Breast epithelium (tissue), 4 donors: ENCODE measurements at regions not wholly inside any gene's neighbourhood (a gene's known extent, or its start where the extent isn't known, plus 50 kb on each side); places are given as distances from the start of the nearest gene placed in this dataset.

Source experiments
- DNase-seq, 2 donors: peaks; one replicate each; pipeline ENCODE4 v3.0.0-alpha.2; 2019; ENCODE audit warnings: low spot score in 2 of 2
- H3K27ac ChIP-seq, 2 donors: fragments of 200-600 bp; sonication (generic) in 1 of 2; one replicate each; pipeline ENCODE4 v1.5.1; 2016 to 2019; ENCODE audit warnings: mild to moderate bottlenecking in 1 of 2
- H3K27me3 ChIP-seq, 2 donors: fragments of 200-600 bp; sonication (generic) in 1 of 2; one replicate each; pipeline versions ENCODE4 v1.5.1 to v1.6.0; 2017 to 2019; ENCODE audit warnings: control low read depth in 1 of 2, mild to moderate bottlenecking in 1 of 2
- H3K36me3 ChIP-seq: fragments of 200-600 bp; one replicate; pipeline ENCODE4 v1.5.1; 2019
- H3K4me1 ChIP-seq, 2 donors: fragments of 200-600 bp; sonication (generic); one replicate each; pipeline ENCODE4 v1.5.1; 2016 to 2019; ENCODE audit warnings: control low read depth in 1 of 2
- H3K4me3 ChIP-seq, 3 donors: fragments of 200-600 bp; sonication (generic); 1 replicate in 2 of 3; 2 replicates in 1 of 3; pipeline ENCODE4 v1.5.1; 2016 to 2019; ENCODE audit warnings: mild to moderate bottlenecking in 3 of 3, moderate library complexity in 2 of 3
- H3K9me3 ChIP-seq, 2 donors: fragments of 200-600 bp; sonication (generic) in 1 of 2; one replicate each; pipeline ENCODE4 v1.5.1; 2016 to 2019; ENCODE audit warnings: control low read depth in 1 of 2
- CTCF ChIP-seq, 3 donors: fragments of 450-650 bp; IDR thresholded peaks; one replicate each; pipeline ENCODE4 v1.5.1; 2016 to 2017; ENCODE audit warnings: antibody characterized with exemption in 3 of 3, mild to moderate bottlenecking in 3 of 3, moderate library complexity in 3 of 3
- POLR2A ChIP-seq: fragments of 450-650 bp; IDR thresholded peaks from one replicate; pipeline ENCODE4 v1.6.1; 2016; ENCODE audit warnings: antibody characterized with exemption, mild to moderate bottlenecking, moderate library complexity
- POLR2AphosphoS5 ChIP-seq, 3 donors: sonication (generic); formaldehyde crosslinking; IDR thresholded peaks; one replicate each; pipeline ENCODE4 v1.6.1; 2017; ENCODE audit warnings: antibody characterized with exemption in 3 of 3
- intact Hi-C: fragments of 100-400 bp; cut with DNase I; formaldehyde crosslinking; loops from one replicate; pipeline ENCODE4 v1.15.1; 2023; ENCODE audit warnings: low total_unique reads

GRCh38 chr4:4960574-4960973 lies 58.7 kb downstream of the CYTL1 start:
- Histone ChIP-seq H3K4me1 (no peaks in the 10 kb centered on the region), H3K27me3 (no peaks in the 10 kb centered on the region), H3K27ac (no peak overlapping the region), H3K9me3 (peaks cover 19 to 42% of the 10 kb centered on the region in 2 donors), H3K4me3 (no peak overlapping the region), H3K36me3 (no peaks in the 10 kb centered on the region)
- intact Hi-C loops = no loop called here
- DNase-seq = no peak
- no peak for TF ChIP-seq POLR2AphosphoS5 (IDR thresholded peaks at IDR 0.05)
- no peak for TF ChIP-seq CTCF (IDR thresholded peaks at IDR 0.05)
- TF ChIP-seq POLR2A = no peak

- no peak overlapping the region for H3K27ac ChIP-seq
- H3K4me3 ChIP-seq = no peak overlapping the region
- H3K9me3 ChIP-seq = peaks cover 19 to 42% of the 10 kb centered on the region in 2 donors
- no peaks in the 10 kb centered on the region for H3K27me3 ChIP-seq
- no peaks in the 10 kb centered on the region for H3K36me3 ChIP-seq
- intact Hi-C loops = no loop called here
- no peak for DNase-seq
- H3K4me1 ChIP-seq = no peaks in the 10 kb centered on the region
- TF ChIP-seq POLR2AphosphoS5 (IDR thresholded peaks at IDR 0.05) (no peak), POLR2A (no peak), CTCF (IDR thresholded peaks at IDR 0.05) (no peak)
Measured at GRCh38 chr4:4961936-4962335, 57.3 kb downstream of the CYTL1 start.

GRCh38 chr4:4962928-4963327 lies 56.3 kb downstream of the CYTL1 start:
- peaks cover 19 to 42% of the 10 kb centered on the region in 2 donors for H3K9me3 ChIP-seq
- TF ChIP-seq CTCF (IDR thresholded peaks at IDR 0.05) (no peak), POLR2AphosphoS5 (IDR thresholded peaks at IDR 0.05) (no peak), POLR2A (no peak)
- H3K36me3 ChIP-seq = no peaks in the 10 kb centered on the region
- H3K27me3 ChIP-seq = no peaks in the 10 kb centered on the region
- intact Hi-C loops = no loop called here
- DNase-seq = no peak
- no peak overlapping the region for H3K27ac ChIP-seq
- no peaks in the 10 kb centered on the region for H3K4me1 ChIP-seq
- H3K4me3 ChIP-seq = no peak overlapping the region
